ENCODE measurements at regions not wholly inside any gene's neighbourhood (a gene's known extent, or its start where the extent isn't known, plus 50 kb on each side); places are given as distances from the start of the nearest gene placed in this dataset.
A peak's percentile ranks its signal among the peaks of the same experiment; 100 is the strongest.

- no peak for DNase-seq (ENCODE audit: insufficient read length, low spot score)
- no peak for TF ChIP-seq CTCF (IDR thresholded peaks at IDR 0.05; ENCODE audit: insufficient read depth, missing control alignments)
- no peak for FAIRE-seq
These were observed 130.0 kb upstream of the STX18 start for GRCh38 chr4:4671774-4672349.

- TF ChIP-seq CTCF (IDR thresholded peaks at IDR 0.05; ENCODE audit: insufficient read depth, missing control alignments), result no peak
- no peak for DNase-seq (ENCODE audit: insufficient read length, low spot score)
- no peak for FAIRE-seq
These were observed 129.0 kb upstream of the STX18 start for GRCh38 chr4:4670869-4671268.

- FAIRE-seq, result no peak
These were observed 126.7 kb upstream of the STX18 start for GRCh38 chr4:4668355-4669210.

GRCh38 chr4:4667622-4668081 lies 125.8 kb upstream of the STX18 start:
- no peak for FAIRE-seq
- no peak for DNase-seq (ENCODE audit: insufficient read length, low spot score)
- no peak for TF ChIP-seq CTCF (IDR thresholded peaks at IDR 0.05; ENCODE audit: insufficient read depth, missing control alignments)

More at GRCh38 chr4:4668355-4669210, 126.7 kb upstream of the STX18 start:
- no peak for DNase-seq (ENCODE audit: insufficient read length, low spot score)
- no peak for TF ChIP-seq CTCF (IDR thresholded peaks at IDR 0.05; ENCODE audit: insufficient read depth, missing control alignments)

DNA sequence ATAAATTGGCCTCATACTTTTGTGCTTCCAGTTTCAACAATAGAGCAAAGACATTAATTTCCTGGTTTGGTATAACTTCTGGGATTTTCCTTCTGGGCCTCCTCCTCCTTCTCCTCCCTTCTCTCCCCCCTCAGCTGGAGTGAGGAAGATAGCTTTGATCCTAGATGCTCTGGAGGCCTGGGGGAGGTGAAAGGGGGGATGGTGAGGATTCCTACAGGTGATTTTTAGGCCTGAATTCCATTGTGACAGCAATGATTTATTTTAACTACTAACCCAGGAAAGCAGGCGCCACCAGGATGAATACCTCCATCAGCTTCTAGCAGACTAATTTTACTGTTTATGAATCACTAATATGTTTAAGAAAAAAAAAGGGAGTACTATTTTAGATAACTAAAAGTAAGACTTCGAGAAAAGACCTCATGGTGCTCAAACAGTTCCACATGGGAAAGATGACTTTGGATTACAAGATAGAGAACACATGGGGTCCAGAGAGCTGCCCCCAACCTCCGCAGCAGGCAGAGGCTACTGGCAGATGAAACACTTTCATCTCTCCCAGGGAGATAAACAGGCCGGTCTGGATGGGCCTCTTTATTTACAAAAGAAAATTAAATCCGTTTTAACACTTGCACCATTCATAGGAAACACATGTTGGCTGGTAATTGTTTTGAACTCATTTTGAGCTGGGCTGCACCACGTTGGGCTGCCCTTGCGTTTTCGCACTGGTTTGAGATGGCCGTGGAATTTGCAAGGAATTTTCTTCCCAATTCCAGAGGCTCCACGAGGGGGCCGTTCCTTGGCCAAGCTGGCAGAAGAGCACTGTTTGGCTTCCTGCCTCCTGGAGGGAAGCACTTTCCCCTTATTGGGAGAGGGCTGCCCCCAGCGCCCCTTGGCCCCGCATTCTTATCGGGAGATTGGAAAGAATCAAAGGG lies 125.1 kb upstream of the STX18 start:
- TF ChIP-seq CTCF (IDR thresholded peaks at IDR 0.05; ENCODE audit: insufficient read depth, missing control alignments), result no peak
- FAIRE-seq (no peak), DNase-seq (ENCODE audit: insufficient read length, low spot score) (no peak)

DNA sequence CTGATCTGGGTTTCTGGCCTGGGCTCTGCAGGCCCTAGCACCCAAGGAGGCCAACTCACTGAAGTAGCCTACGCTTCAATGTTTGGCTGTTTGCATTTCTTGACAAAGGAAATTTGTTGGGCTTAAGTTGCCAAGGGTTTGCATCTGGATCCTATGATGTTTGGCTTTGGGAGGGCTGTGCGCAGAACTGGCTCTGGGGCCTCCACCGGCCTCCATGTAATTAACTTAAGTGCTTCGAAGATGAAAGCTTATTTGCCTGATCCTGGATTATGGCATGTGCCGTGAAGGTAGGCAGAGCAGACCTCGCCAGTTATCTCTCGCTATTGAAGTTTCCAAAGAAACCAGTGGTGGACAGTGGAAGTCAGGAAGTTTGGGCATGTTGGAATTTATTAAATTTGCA lies 124.3 kb upstream of the STX18 start:
- peak; percentile 70 for DNase-seq (ENCODE audit: insufficient read length, low spot score)
- FAIRE-seq, result peak; percentile 73
- no peak for TF ChIP-seq CTCF (IDR thresholded peaks at IDR 0.05; ENCODE audit: insufficient read depth, missing control alignments)
